HG02884 (cell line): ENCODE measurements at regions not wholly inside any gene's neighbourhood (a gene's known extent, or its start where the extent isn't known, plus 50 kb on each side); places are given as distances from the start of the nearest gene placed in this dataset.
"Not testable (repeated sequence)": the region's sequence is repeated elsewhere in the genome, so short reads cannot be mapped to it uniquely, and the experiment has no call there.

Experiments used
- ATAC-seq: cut with Tn5 transposase; IDR thresholded peaks from one replicate; pipeline ENCODE4 v1.9.1; 2021; ENCODE audit warnings: mild to moderate bottlenecking, moderate library complexity; ENCODE audit not compliant: unreplicated experiment

DNA sequence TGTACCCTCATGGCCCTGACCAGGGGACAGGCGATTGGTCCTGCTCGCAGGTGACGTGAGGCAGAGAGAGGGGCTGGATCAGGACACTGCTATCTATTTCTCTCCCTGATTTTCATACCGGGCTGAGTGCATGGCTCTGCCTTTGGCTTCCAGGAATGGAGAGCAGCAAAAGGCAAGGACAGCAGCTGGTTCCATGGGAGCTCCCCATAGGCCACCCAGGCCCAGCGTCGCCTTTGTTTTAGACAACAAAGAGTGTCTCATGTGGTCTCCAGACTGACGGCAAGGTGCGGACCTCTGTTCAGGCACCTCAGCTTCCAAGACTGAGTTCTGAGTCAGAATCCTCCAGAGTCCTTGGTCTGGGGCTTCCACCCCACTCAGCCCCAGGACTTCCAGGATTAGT lies 123.1 kb downstream of the VEGFA start:
- no peak for ATAC-seq

DNA sequence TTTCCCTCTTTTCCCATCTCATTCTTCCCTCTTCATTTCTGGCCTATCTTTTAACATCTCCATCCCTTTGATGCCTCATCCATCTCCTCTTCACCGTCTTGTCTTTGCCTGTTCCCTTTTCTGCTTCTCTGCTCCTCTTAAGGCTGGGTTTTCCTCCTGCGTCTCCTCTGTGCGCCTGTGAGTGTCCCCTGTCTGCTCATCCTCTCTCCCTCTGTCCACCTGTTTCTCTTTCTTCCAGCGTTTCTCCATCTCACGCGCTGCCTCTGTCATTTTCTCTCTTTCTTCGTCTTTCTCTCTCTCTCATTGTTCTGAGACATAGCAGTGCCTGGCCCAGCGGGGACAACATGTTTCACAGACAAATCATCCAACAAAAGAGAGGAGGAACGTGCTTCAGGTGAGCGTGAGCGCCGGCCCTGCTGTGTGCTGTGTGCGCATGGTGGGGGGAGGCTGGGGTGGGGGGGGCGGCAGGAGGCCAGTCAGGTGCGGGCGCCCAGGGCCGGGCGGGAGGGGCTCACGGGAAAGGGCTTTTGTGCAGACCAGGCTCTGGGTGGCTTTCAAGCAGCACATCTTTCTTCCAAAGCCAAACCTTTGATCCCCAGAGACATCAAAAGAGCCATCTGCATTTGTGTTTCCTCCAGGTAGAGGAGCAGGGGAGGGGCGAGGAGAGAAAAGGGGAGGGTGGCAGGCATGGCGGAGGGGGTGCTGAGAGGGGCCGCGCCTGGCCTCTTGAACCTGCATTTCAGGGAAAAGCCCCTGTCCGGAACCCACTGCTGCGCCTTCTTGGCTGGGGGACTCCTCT lies 121.3 kb downstream of the VEGFA start:
- no peak for ATAC-seq

DNA sequence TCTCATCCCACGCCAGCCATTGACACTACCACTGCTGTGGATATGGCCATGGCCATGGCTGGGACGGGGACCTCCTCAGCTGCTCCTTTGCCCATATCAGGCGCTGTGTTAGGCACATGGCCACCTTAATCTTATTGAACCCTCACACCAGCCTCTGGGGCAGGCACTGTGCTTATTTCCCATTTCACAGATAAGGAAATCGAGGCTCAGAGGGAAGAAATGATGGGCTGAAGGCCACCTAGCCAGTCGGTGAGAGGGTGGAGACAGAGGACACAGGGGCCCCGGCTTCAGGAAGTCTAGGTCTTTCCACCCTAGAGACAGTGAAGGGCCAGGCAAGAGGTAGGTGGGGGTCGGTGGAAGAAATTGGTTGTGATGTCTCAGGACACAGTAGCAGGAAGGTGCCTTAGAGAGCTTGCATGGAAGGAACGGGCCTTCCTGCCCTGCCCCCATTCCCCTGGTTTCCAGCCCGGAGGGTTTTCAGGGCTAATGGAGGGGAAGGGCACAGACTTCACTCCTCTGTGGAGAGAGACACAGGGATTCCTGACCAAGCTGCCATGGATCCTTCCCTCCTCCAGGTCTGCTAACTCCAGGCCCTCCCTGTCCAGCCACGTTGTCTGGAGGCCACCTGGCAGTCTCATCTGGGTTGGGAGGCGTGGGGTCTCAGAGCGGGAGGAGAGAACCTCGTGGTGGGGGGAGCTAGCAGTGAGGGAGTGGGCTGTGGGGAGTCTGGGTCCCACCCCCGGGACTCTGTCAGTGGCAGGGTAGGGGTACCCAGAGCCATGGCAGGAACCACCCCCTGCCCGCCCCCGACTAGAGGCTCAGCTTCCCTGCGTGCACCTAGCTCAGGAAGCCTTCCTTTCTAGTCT lies 120.4 kb downstream of the VEGFA start:
- no peak for ATAC-seq

DNA sequence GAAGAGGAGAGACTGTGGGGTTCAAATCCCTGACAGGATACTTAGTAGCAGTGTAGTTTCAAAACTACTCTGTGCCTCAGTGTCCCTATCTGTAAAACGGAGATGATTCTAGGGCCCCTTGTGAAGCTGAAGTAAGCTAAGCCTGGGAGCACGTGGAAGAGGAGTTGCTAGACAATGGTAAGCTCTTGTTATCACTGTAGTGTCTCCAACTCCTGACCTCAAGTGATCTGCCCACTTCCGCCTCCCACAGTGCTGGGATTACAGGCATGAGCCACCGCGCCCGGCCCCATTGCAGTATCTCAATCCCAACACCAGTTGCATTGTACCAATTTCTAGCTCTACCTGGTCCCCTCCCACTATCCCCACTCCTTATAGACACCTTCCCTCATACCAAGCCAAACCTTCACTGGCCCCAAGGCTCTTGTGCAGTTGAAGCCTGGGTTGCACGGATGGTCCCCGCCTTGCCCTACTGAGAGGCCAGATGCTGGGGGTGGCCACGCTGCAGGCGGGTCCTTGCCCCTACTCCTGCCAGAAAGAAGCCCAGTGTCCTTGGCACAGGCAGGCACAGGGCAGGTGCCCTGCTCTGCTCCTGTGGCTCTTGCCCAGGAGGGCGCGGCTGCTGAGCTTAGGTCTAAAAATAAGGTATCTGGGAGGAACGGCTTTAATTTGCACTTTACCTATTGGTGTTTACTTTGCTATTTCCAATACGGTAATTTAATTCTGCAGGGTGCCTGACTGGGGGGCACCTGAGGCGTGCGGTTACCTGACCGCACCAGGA lies 118.1 kb downstream of the VEGFA start:
- no peak for ATAC-seq

DNA sequence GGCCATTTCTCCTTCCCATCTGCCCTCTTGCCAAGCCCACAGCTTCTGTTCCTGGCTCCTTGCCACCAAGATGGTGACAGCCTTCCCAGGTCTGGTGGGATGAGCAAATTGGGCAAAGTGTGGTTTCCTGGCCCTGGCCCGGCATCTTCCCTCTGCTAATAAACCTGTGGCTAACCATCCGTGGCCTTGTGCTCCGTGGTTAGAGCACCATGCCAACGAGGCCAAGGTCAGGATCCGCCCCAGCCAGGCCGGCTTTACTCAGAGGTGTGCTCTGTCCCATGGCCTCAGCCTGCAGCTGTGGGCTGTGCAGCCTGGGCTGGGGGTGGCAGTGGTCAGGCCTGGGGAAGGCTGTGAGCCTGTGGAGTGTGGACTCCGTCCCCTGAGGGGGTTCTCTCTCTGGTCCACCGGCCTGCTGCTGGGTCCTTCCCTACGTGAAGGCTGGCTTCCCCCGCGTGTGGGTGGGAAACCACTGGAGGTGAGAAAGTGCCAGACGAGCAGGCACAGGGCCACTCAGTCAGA lies 117.4 kb downstream of the VEGFA start:
- no peak for ATAC-seq

DNA sequence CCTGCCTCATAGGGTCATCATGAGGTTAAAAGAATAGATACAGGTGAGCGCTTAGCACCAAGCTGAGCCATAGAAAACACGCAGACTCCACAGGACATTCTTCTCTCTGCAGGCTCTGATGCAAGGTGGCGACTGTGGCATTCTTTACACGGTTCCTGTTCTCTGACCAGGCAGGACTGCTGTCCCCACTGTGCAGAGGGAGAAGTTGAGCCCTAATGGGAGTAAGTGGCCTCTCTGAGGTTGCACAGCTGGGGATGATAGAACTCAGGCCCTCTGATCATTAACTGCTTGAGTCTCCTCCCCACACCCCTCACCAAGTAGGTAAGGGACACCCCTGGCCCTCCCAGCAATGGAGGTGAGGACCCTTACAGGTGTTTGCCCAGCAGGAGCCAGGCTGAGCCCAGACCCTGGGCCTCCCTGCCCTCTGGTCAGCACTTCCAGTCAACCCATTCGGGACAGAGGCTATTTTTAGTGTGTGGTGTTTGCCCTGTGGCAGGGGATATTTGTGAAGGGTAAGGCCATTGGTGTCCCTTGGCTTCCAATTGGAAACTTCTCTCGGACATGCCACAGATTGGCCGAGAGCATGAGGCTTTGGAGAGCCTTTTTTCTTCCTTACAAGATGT lies 116.8 kb downstream of the VEGFA start:
- no peak for ATAC-seq

DNA sequence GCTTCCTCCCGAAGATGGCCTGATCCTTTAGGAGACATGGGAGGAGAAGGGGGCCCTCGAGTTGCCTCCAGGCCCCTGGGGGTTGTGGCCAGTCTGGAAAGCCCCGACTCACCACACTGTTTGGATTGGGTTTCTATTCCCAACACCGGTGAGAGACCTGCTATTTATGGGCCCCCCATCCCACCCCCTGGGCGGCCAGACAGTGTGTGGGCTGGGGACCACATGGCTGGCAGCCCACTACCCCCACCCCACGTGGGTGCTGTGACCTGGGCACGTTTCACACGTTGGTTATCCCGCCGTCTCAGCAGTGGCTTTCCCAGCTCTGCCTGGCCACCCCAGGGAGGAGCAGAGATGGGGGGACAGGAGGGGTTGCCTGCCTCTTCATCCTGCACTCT lies 116.1 kb downstream of the VEGFA start:
- no peak for ATAC-seq

DNA sequence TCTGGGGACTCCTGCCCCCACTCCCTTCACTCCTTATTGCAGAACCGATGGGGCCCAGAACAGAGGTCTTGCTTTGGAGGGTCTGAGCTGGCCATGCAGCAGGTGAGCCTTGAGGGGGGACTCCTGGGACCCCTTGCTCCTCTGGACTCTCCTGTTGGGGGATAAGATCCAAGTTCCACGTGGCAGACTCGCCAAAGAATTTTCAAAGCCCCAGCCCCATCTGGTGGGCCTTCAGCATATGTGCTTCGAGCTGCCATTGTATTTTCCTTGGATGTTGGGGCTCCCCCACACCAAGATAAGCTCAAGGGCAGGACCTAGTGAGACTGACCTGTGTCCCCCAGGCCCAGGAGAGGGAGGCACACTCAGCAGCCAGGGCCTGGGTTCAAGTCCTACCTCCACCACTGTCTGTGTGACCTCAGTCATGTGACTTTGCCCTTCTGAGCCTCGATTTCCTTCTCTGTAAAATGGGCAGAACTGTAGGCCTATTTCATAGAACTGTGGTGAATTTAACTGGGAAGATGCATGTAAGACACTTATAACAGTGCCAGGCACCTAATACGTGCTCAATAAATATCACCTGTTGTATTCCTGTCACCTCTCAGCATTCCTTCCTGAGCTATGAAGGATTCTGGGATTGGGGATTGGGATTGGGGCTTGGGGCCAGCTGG lies 115.5 kb downstream of the VEGFA start:
- ATAC-seq = no peak

DNA sequence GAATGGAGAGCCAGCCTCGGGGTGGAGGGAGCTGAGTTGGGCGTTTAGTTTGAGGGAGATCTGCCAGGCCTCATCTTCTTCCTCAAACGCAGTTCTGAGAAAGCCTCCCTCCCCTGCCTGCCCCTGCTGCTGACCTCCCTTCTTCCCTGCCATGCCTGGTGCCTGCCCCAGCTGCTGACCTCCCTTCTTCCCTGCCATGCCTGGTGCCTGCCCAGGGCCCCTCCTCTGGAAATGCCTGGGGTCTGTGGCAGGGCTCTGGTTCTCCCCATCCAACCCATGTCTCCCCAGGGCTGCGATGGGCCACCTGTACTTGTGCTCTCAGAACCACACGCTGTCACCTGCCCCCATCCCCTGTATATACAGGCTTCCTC lies 114.6 kb downstream of the VEGFA start:
- no peak for ATAC-seq

DNA sequence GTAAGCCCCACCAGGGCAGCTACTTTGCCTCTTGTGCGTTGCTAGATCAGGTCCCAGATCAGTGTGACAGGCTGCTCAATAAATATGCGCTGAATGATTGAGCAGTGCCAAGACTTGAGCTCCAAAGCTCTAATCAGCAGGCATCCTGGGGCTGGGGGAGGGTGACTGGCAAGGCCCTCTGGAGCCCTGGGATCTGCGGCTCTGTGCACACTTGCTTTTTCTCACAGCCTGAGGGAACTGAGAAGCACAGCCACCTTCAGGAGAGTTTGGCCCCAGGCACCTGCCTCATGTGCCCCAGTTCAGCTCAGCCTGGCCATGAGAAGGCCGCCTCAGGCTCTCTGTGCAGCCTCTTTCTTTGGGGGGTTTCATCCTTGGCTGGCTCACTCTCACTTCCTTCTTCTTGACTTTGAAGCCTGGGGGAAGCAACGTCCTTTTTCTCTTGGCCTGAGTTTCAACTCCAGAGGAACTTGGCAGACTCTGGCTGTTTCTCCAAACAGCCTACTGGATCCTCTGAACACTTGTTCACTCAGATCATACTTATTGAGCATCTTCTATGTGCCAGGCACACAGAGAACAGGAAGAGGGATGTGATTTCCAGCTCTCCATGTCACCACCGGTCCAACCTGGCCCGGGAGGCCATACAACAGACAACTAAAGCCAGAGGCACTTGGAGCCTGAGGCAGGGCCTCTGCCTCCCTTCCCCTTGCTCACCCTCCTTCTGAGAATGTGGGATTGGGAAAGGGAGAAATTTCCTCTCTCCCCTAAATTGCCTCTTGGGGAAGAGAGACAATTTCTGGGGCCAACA lies 114.0 kb downstream of the VEGFA start:
- no peak for ATAC-seq

DNA sequence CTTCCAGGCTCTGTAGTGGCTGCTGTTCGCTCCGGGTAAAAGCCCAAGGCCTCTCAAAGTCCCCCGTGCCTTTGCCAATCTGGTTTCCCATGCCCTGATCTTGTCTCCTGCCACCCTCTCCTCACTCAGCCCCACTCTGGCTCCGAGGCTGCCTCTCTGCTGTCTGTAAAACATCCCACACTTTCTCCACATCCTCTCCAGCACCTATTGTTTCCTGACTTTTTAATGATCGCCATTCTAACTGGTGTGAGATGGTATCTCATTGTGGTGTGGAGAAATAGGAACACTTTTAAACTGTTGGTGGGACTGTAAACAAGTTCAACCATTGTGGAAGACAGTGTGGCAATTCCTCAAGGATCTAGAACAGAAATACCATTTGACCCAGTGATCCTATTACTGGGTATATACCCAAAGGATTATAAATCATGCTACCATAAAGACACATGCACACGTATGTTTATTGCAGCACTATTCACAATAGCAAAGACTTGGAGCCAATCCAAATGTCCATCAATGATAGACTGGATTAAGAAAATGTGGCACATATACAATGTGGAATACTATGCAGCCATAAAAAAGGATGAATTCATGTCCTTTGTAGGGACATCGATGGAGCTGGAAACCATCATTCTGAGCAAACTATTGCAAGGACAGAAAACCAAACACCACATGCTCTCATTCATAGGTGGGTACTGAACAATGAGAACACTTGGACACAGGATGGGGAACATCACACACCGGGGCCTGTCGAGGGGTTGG lies 112.9 kb downstream of the VEGFA start:
- ATAC-seq = not testable (repeated sequence)

DNA sequence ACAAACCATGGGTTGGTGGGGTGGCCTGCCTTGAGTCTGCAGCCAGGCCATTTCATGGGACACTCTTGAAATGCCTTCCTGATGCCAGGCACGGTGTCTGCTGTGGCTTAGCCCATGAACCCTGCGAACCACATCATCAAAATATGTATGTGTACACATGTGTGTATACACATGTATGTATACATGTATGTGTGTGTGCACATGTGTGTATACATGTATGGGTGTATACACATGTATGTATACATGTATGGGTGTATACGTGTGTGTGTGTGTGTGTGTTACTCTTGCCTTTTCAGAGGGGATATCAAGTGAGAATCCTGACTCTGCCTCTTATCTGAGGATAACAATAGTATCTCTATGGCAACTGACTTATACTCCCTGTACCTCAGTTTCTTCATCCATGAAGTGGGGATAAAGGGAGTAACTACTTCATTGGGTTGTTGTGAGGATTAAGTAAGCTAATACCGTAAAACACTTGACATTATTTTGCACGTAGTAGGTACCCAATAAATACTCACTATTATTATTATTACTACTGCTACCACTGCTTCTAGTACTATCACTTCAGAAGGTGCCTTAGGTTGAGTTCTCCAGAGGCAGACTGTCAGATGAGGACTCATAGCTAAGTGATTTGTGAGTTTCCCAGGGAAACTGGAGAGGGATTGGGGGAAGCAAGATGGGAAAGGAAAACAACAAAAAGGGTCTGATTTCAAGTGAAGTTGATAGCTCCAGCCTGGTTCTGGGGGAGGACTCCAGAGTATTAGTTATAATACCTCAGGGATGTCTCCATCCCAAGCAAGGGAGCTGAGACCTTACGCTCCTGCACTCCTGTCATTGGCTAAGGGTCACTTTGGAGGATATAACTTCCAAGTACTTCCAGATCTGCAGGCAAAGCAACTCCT lies 110.5 kb downstream of the VEGFA start:
- ATAC-seq = no peak

DNA sequence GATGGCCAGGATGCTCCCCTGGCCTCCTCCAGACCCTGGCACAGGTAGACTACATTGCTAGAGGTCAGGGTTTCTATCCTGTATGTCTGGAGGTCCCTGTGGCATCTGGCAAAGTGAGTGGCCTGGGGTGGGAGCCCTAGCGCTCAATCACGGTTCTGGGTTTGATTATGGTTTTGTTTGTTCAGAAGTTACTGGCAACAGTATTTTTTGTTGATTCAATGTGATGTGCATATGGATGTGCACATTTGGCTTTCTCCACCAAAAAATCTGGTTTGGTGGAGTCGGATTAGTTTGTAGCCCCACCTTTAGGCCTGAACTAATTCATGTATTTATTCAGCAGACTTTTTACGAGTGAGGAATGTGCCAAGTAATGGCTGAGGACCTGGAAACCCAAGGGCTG lies 109.7 kb downstream of the VEGFA start:
- no peak for ATAC-seq

DNA sequence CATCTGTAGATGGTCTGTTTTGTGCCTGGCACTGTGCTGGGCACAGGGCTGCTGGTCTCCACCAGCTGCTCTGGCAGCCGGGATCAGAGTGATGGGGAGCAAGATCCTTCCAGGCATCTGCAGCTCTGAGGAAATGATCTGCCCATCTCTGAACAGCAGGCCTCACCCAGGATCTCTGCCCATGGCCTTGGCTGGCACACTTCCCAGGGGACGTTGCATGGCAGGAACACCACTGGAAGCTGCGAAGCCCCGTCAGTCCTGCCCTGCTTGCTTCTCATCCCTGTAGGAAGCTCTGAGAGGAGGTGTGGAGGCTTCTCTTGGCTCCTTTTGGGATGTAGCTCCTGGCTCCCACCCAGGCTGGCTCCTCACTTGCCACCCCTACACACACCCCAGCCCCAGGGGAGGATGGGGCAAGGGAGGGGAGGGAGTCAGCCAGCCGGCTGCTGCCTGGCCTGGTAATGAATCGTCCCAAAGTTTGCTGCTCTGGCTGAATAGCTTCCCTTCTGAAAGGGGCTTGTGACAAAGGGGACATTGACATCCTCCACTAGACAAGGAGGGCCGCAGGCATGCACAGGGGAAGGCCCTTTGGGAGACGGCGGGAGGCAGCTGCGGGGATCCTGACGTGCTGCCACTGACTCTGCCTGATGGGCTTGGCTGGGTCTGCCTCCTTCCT lies 108.9 kb downstream of the VEGFA start:
- no peak for ATAC-seq

DNA sequence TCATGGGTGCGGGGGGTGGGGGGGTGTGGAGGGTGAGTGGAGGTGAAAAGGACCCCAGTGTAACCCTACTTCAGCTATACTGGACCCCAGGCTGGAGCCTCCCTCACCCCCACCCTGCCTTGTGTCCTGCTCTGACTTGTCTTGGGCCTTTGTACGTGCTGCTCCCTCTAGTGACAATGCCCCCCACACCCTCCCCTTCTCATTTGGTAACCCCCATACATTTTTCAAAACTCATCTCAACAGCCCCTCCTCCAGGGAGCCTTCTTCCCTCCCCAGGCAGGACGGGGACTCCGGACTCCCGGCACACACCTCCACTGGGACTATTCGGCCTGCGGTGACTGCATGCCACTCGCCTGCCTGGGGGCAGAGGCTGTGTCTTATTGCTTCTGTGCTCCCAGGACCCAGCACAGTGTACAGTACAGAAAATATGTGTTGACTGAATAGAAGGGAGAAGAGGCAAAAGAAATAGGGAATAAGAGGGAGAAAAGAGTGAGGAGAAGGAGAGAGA lies 108.2 kb downstream of the VEGFA start:
- ATAC-seq = no peak

DNA sequence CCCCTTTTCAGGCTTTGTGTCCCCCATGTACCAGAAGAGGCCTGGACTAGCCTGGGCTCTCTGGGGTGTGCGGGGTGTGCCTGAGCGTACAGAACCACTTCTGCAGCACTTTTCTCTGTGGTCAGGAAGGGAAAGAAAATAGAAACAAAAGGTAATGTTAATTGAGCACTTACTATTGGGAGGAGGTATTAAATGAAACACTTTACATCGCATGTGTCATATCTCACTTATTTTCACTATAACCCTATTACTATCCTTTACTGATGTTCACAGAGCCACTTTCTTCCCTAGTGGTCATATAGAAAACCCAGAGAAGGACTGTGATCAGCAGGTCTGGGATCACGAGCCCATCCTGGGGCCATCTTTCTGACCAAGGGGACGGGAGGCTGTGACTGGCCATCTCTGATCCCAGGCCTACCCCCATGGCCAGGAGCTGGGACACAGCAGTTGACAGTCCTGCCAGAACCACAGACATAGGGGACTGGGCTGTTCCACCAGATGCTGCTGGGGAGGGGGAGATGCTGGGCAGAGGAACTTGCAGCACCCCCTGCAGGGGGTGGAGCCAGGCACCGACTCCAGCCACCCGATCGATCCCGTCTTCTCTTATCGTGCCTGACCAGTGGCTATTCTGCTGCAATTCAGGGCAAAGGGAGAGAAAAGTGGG lies 107.6 kb downstream of the VEGFA start:
- ATAC-seq = no peak
